ENCODE measurements at regions not wholly inside any gene's neighbourhood (a gene's known extent, or its start where the extent isn't known, plus 50 kb on each side); places are given as distances from the start of the nearest gene placed in this dataset.

GRCh38 chr5:107805824-107806223 lies 135.1 kb upstream of the EFNA5 start:
- Histone ChIP-seq H3K4me2 (ENCODE audit: low read length, poor library complexity, severe bottlenecking) (no peak overlapping the region), H3K9ac (ENCODE audit: low read length) (no peak overlapping the region), H2BK15ac (ENCODE audit: low read depth, poor library complexity, severe bottlenecking) (no peak overlapping the region), H3K27me3 (ENCODE audit: control insufficient read depth in 1 of 2, insufficient read depth in 1 of 2, low read length in 2 of 2) (no peaks in the 10 kb centered on the region), H3K4me3 (ENCODE audit: insufficient read depth in 1 of 2, low read depth in 1 of 2, low read length in 2 of 2) (no peak overlapping the region), H3K23ac (ENCODE audit: low read length in 2 of 2) (no peak overlapping the region), H3K27ac (ENCODE audit: low read length, poor library complexity, severe bottlenecking) (no peak overlapping the region), H4K91ac (ENCODE audit: low read length) (no peak overlapping the region), H2BK12ac (ENCODE audit: low read length in 2 of 2) (no peak overlapping the region), H2BK5ac (ENCODE audit: low read depth, low read length, poor library complexity, severe bottlenecking) (no peak overlapping the region), H3K79me1 (replicated peaks; ENCODE audit: low read length, poor library complexity, severe bottlenecking) (no peaks in the 10 kb centered on the region), H3K4me1 (ENCODE audit: control insufficient read depth, insufficient read depth, low read depth, low read length) (peaks cover 15% of the 10 kb centered on the region), H3K14ac (ENCODE audit: low read length in 2 of 2) (no peak overlapping the region), H3K4ac (ENCODE audit: low read depth in 1 of 2, low read length in 2 of 2) (no peak overlapping the region), H3K36me3 (ENCODE audit: control insufficient read depth in 1 of 2, insufficient read depth in 2 of 2, low read depth in 1 of 2, low read length in 2 of 2) (no peaks in the 10 kb centered on the region), H2BK120ac (ENCODE audit: low read depth, low read length) (no peak overlapping the region), H2AFZ (ENCODE audit: low read depth, low read length) (no peak overlapping the region), H3K9me3 (ENCODE audit: control insufficient read depth, low read length) (no peaks in the 10 kb centered on the region), H3K18ac (ENCODE audit: low read depth in 1 of 2, low read length in 2 of 2) (no peak overlapping the region), H2AK5ac (ENCODE audit: low read length, severe bottlenecking) (no peak overlapping the region), H4K8ac (ENCODE audit: low read length) (no peak overlapping the region)
- 68% methylated on average over 3 of the region's 3 CpGs for WGBS
- no peak for DNase-seq

GRCh38 chr5:107805166-107805565 lies 134.4 kb upstream of the EFNA5 start:
- Histone ChIP-seq H3K27me3 (ENCODE audit: control insufficient read depth in 1 of 2, insufficient read depth in 1 of 2, low read length in 2 of 2) (no peaks in the 10 kb centered on the region), H3K14ac (ENCODE audit: low read length in 2 of 2) (no peak overlapping the region), H3K18ac (ENCODE audit: low read depth in 1 of 2, low read length in 2 of 2) (no peak overlapping the region), H2BK5ac (ENCODE audit: low read depth, low read length, poor library complexity, severe bottlenecking) (no peak overlapping the region), H4K91ac (ENCODE audit: low read length) (no peak overlapping the region), H3K4ac (ENCODE audit: low read depth in 1 of 2, low read length in 2 of 2) (no peak overlapping the region), H2AFZ (ENCODE audit: low read depth, low read length) (no peak overlapping the region), H2BK120ac (ENCODE audit: low read depth, low read length) (no peak overlapping the region), H3K23ac (ENCODE audit: low read length in 2 of 2) (no peak overlapping the region), H2AK5ac (ENCODE audit: low read length, severe bottlenecking) (no peak overlapping the region), H3K27ac (ENCODE audit: low read length, poor library complexity, severe bottlenecking) (no peak overlapping the region), H3K9me3 (ENCODE audit: control insufficient read depth, low read length) (no peaks in the 10 kb centered on the region), H2BK12ac (ENCODE audit: low read length in 2 of 2) (no peak overlapping the region), H3K4me1 (ENCODE audit: control insufficient read depth, insufficient read depth, low read depth, low read length) (peaks cover 13% of the 10 kb centered on the region), H2BK15ac (ENCODE audit: low read depth, poor library complexity, severe bottlenecking) (no peak overlapping the region), H3K36me3 (ENCODE audit: control insufficient read depth in 1 of 2, insufficient read depth in 2 of 2, low read depth in 1 of 2, low read length in 2 of 2) (no peaks in the 10 kb centered on the region), H3K9ac (ENCODE audit: low read length) (no peak overlapping the region), H3K79me1 (replicated peaks; ENCODE audit: low read length, poor library complexity, severe bottlenecking) (no peaks in the 10 kb centered on the region), H3K4me3 (ENCODE audit: insufficient read depth in 1 of 2, low read depth in 1 of 2, low read length in 2 of 2) (no peak overlapping the region), H3K4me2 (ENCODE audit: low read length, poor library complexity, severe bottlenecking) (no peak overlapping the region), H4K8ac (ENCODE audit: low read length) (no peak overlapping the region)
- WGBS, result 90% methylated on average over 5 of the region's 6 CpGs
- DNase-seq, result no peak

GRCh38 chr5:107803728-107804127 lies 133.0 kb upstream of the EFNA5 start:
- Histone ChIP-seq H3K4ac (ENCODE audit: low read depth in 1 of 2, low read length in 2 of 2) (no peak overlapping the region), H3K4me2 (ENCODE audit: low read length, poor library complexity, severe bottlenecking) (no peak overlapping the region), H4K8ac (ENCODE audit: low read length) (no peak overlapping the region), H2BK5ac (ENCODE audit: low read depth, low read length, poor library complexity, severe bottlenecking) (no peak overlapping the region), H3K14ac (ENCODE audit: low read length in 2 of 2) (no peak overlapping the region), H3K27me3 (ENCODE audit: control insufficient read depth in 1 of 2, insufficient read depth in 1 of 2, low read length in 2 of 2) (no peaks in the 10 kb centered on the region), H2BK12ac (ENCODE audit: low read length in 2 of 2) (no peak overlapping the region), H3K18ac (ENCODE audit: low read depth in 1 of 2, low read length in 2 of 2) (no peak overlapping the region), H2AFZ (ENCODE audit: low read depth, low read length) (no peak overlapping the region), H3K79me1 (replicated peaks; ENCODE audit: low read length, poor library complexity, severe bottlenecking) (no peaks in the 10 kb centered on the region), H2BK120ac (ENCODE audit: low read depth, low read length) (no peak overlapping the region), H3K4me3 (ENCODE audit: insufficient read depth in 1 of 2, low read depth in 1 of 2, low read length in 2 of 2) (no peak overlapping the region), H3K36me3 (ENCODE audit: control insufficient read depth in 1 of 2, insufficient read depth in 2 of 2, low read depth in 1 of 2, low read length in 2 of 2) (no peaks in the 10 kb centered on the region), H3K23ac (ENCODE audit: low read length in 2 of 2) (no peak overlapping the region), H2BK15ac (ENCODE audit: low read depth, poor library complexity, severe bottlenecking) (no peak overlapping the region), H4K91ac (ENCODE audit: low read length) (no peak overlapping the region), H3K9me3 (ENCODE audit: control insufficient read depth, low read length) (no peaks in the 10 kb centered on the region), H2AK5ac (ENCODE audit: low read length, severe bottlenecking) (no peak overlapping the region), H3K27ac (ENCODE audit: low read length, poor library complexity, severe bottlenecking) (no peak overlapping the region), H3K4me1 (ENCODE audit: control insufficient read depth, insufficient read depth, low read depth, low read length) (peaks cover 7% of the 10 kb centered on the region), H3K9ac (ENCODE audit: low read length) (no peak overlapping the region)
- no peak for DNase-seq

GRCh38 chr5:107801061-107801460 lies 130.3 kb upstream of the EFNA5 start:
- Histone ChIP-seq H4K8ac (ENCODE audit: low read length) (no peak overlapping the region), H2BK5ac (ENCODE audit: low read depth, low read length, poor library complexity, severe bottlenecking) (no peak overlapping the region), H3K27ac (ENCODE audit: low read length, poor library complexity, severe bottlenecking) (no peak overlapping the region), H3K4me2 (ENCODE audit: low read length, poor library complexity, severe bottlenecking) (no peak overlapping the region), H3K9me3 (ENCODE audit: control insufficient read depth, low read length) (no peaks in the 10 kb centered on the region), H3K36me3 (ENCODE audit: control insufficient read depth in 1 of 2, insufficient read depth in 2 of 2, low read depth in 1 of 2, low read length in 2 of 2) (no peaks in the 10 kb centered on the region), H2BK12ac (ENCODE audit: low read length in 2 of 2) (no peak overlapping the region), H3K4me3 (ENCODE audit: insufficient read depth in 1 of 2, low read depth in 1 of 2, low read length in 2 of 2) (no peak overlapping the region), H3K4me1 (ENCODE audit: control insufficient read depth, insufficient read depth, low read depth, low read length) (no peaks in the 10 kb centered on the region), H3K27me3 (ENCODE audit: control insufficient read depth in 1 of 2, insufficient read depth in 1 of 2, low read length in 2 of 2) (no peaks in the 10 kb centered on the region), H2AK5ac (ENCODE audit: low read length, severe bottlenecking) (no peak overlapping the region), H2BK120ac (ENCODE audit: low read depth, low read length) (no peak overlapping the region), H3K14ac (ENCODE audit: low read length in 2 of 2) (no peak overlapping the region), H3K79me1 (replicated peaks; ENCODE audit: low read length, poor library complexity, severe bottlenecking) (no peaks in the 10 kb centered on the region), H2BK15ac (ENCODE audit: low read depth, poor library complexity, severe bottlenecking) (no peak overlapping the region), H2AFZ (ENCODE audit: low read depth, low read length) (no peak overlapping the region), H3K9ac (ENCODE audit: low read length) (no peak overlapping the region), H3K4ac (ENCODE audit: low read depth in 1 of 2, low read length in 2 of 2) (no peak overlapping the region), H3K23ac (ENCODE audit: low read length in 2 of 2) (no peak overlapping the region), H3K18ac (ENCODE audit: low read depth in 1 of 2, low read length in 2 of 2) (no peak overlapping the region), H4K91ac (ENCODE audit: low read length) (no peak overlapping the region)
- 100% methylated on average over 1 of the region's 2 CpGs for WGBS
- no peak for DNase-seq

Data from mesenchymal stem cell (in vitro differentiated cells and primary cell).